Epithelial cell of proximal tubule (primary cell): ENCODE measurements at regions not wholly inside any gene's neighbourhood (a gene's known extent, or its start where the extent isn't known, plus 50 kb on each side); places are given as distances from the start of the nearest gene placed in this dataset.

ENCODE experiments used
- DNase-seq: peaks from one replicate; pipeline ENCODE4 v3.0.0-alpha.2; 2011; ENCODE audit warnings: low read depth
- H3K4me3 ChIP-seq: 2 replicates; pipeline ENCODE4 v1.5.1; 2011; ENCODE audit warnings: low read depth, mild to moderate bottlenecking, low read length
- TF ChIP-seq, protein P1 (sequence below): conservative IDR thresholded peaks from 2 replicates; pipeline ENCODE4 v1.5.1; 2012; ENCODE audit warnings: low read depth, mild to moderate bottlenecking, low read length

DNA sequence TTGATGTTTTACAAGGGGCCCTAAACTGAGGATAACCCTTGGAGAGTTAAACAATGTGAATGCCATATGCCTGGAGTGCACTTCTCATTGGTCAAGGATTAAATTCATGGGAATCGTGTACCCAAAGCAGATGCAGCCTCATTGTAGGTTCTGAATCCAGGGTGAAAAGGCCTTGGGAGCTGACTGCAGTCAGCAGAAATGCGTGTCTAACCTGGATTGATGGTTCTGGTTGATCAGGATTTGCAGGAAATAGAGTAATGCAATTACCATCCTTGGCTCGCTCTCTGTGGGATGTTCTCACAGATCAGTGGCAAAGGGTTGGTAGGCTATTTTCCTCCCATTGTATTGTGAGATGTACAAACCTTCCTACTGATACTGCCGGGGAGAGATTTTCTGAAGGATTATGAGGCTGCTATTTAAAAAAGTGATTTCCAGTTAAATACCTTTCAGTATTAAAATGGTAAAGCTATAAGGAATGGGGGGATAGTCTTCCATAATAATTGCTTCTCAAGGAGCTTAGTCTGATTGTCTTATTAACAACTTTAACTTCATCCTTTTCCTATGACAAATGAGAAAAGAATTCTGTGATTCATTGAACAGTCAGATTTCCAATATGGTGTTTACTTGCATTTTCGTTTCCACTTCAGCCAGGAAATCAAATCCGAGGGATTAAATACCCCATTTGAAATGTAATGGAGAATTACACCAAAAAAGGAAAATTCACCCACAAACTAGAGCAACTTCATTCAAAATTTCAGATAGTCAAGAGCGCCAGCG lies 1028.1 kb upstream of the EEF2KMT start:
- H3K4me3 ChIP-seq, result no peak overlapping the region
- TF ChIP-seq, protein P1, sequence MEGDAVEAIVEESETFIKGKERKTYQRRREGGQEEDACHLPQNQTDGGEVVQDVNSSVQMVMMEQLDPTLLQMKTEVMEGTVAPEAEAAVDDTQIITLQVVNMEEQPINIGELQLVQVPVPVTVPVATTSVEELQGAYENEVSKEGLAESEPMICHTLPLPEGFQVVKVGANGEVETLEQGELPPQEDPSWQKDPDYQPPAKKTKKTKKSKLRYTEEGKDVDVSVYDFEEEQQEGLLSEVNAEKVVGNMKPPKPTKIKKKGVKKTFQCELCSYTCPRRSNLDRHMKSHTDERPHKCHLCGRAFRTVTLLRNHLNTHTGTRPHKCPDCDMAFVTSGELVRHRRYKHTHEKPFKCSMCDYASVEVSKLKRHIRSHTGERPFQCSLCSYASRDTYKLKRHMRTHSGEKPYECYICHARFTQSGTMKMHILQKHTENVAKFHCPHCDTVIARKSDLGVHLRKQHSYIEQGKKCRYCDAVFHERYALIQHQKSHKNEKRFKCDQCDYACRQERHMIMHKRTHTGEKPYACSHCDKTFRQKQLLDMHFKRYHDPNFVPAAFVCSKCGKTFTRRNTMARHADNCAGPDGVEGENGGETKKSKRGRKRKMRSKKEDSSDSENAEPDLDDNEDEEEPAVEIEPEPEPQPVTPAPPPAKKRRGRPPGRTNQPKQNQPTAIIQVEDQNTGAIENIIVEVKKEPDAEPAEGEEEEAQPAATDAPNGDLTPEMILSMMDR, result no peak
- no peak for DNase-seq

DNA sequence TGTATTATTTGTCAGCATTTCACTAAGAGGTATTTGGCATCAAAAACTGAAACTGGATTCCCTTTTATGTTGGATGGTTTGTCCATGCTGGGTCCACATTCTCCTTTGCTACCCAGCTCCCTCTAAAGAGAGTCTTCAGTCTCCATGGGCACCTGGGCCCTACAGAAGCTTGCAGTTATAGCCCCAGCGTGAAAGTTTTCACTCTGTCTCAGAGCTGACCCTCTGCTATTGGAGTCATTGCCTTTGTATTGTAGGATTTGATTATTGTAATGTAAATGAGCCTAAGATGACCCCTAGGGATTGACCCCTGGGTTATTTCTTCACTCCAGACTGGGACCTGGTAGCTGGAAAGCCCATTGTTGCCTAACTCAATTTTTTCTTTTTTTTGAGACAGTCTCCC lies 1026.5 kb upstream of the EEF2KMT start:
- TF ChIP-seq, protein P1, result no peak
- DNase-seq, result no peak
- H3K4me3 ChIP-seq, result no peak overlapping the region

DNA sequence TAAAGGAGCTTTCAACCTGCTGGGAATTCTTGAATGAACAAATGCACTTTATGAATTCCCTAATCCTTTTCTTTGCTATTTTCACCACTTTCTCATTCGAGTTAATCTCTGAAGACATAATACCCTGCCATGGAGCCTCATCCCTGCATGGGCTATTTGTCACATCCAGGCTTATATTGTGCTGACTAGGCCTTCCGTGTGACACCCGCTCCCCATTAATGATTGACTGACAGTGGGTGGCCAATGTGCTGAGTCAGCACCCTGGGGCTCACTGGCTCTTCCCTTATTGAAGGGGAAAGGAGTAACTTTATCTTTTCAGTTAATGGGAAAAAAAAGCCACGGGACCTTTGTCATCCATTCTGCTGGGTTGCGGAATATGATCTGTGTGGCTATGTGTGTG lies 1024.8 kb upstream of the EEF2KMT start:
- no peak overlapping the region for H3K4me3 ChIP-seq
- TF ChIP-seq, protein P1, result no peak
- DNase-seq, result no peak

DNA sequence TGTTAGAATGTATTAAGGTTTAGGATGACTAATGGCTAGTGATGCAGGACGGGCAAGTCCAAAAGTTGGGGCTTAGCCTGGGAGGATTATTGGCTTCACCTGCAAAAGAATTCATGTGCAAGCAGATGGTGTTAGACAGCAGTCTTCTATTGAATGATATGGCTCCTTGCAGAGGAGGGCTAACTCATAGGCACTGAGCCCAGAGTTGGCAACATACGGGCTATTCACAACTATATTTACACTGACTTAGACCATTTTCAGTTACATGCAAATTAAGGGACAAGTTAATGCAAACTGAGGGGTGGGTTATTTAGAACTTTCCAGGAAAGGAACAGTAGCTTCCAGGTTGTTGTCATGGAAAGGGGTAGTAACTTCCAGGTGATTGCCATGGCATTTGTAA lies 1017.1 kb upstream of the EEF2KMT start:
- no peak for DNase-seq
- TF ChIP-seq, protein P1, result no peak
- H3K4me3 ChIP-seq, result no peak overlapping the region

DNA sequence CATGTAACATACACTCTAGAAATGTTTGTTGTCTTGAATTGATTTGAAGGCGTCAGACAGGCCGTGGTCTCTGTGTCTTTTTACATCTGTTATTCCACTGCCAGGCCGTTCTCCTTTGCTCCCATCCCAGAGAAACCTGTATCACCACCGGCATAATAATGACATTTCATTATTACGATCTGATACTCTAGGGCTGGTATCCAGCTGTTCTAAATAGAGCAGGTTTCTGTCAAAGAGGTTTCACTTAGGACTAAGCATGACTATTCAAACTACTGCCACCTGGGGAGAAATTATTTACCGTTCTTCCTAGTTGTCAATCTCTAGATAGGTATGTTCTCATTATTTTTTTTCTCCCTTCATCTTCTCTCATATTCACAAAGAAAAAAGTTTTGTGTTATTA lies 1016.2 kb upstream of the EEF2KMT start:
- no peak overlapping the region for H3K4me3 ChIP-seq
- DNase-seq, result no peak
- TF ChIP-seq, protein P1, result no peak

DNA sequence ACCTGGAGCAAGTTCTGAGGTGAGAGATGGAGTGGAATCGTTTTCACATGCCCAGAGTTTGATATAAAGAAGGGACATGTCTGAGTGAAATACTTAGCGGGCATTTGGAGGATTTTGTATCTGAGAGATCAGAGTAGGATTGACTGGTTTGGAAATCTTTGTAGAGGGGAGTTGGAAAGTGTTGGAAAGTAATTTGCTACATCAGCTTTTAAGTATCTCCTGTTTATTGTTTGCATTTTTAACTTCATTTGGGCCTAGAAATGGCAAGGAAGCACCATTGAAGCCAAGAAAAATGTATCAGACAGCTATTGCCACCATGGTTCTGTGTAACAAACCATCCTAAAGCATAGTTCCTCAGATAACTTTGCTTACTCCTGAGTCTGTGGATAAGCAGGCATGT lies 1015.1 kb upstream of the EEF2KMT start:
- no peak for DNase-seq
- H3K4me3 ChIP-seq, result no peak overlapping the region
- TF ChIP-seq, protein P1, result no peak

DNA sequence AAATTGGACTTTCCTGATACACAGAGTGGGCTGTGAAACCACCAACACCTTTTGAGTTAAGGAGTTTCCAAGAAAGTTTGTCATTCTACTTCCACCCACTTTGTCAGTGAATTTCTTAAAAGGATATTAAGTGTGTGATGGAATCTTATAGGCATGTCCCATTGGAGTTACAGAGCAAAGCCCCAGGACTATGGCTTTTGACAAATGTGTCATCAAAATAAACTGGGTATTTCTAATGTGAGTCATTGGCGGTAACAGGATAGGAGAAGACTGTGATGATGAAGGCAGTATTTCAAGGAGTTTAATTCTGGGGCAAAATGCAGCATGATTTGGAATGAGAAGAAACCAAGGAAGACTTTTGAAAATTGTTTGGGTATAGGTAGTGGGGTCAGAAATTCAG lies 1013.8 kb upstream of the EEF2KMT start:
- TF ChIP-seq, protein P1, result no peak
- no peak for DNase-seq
- no peak overlapping the region for H3K4me3 ChIP-seq
